ENCODE measurements at regions not wholly inside any gene's neighbourhood (a gene's known extent, or its start where the extent isn't known, plus 50 kb on each side); places are given as distances from the start of the nearest gene placed in this dataset.

DNA sequence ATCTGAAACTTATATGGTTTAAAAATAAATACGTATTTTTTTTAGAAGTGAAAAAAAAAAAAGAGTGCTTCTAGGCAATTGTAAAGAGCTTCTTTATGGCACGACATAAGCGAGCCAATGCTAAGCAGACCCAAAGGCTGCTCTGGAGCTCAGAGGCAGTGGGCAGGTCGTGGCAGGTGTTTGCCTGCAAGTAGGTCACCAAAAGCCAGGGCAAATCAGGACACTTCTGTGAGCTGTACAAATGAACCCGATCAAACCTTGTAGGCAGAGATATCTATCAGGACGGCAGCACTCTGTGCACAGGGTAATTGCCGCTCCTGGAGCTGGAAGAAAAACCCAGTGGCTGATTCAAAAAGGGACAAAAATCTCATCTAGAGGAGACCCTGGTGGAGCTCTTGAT, 75.9 kb downstream of the IRX2 start:
- Histone ChIP-seq H3K4me3 (no peak overlapping the region), H3K9me3 (no peaks in the 10 kb centered on the region), H3K27ac (no peak overlapping the region), H3K36me3 (no peaks in the 10 kb centered on the region), H3K4me1 (no peaks in the 10 kb centered on the region), H3K27me3 (no peaks in the 10 kb centered on the region)
- TF ChIP-seq CTCF (IDR thresholded peaks at IDR 0.05 in 4 of 5, conservative IDR thresholded peaks at IDR 0.05 in 1 of 5) (no peak), POLR2A (IDR thresholded peaks at IDR 0.05) (no peak)
- intact Hi-C loops (cut with DNase I; ENCODE audit: low total_unique reads) (no loop called here), in situ Hi-C loops (cut with MboI; ENCODE audit: low sequenced_read_pairs in 4 of 4) (no loop called here)
- no peak for ATAC-seq
- no peak for DNase-seq

- no peak overlapping the region for H3K4me3 ChIP-seq
- H3K36me3 ChIP-seq, result no peaks in the 10 kb centered on the region
- TF ChIP-seq POLR2A (IDR thresholded peaks at IDR 0.05) (no peak), CTCF (IDR thresholded peaks at IDR 0.05 in 4 of 5, conservative IDR thresholded peaks at IDR 0.05 in 1 of 5) (no peak)
- ATAC-seq (no peak), DNase-seq (no peak)
- intact Hi-C loops (cut with DNase I; ENCODE audit: low total_unique reads) (no loop called here), in situ Hi-C loops (cut with MboI; ENCODE audit: low sequenced_read_pairs in 4 of 4) (no loop called here)
- H3K9me3 ChIP-seq, result no peaks in the 10 kb centered on the region
- H3K27me3 ChIP-seq, result no peaks in the 10 kb centered on the region
- H3K4me1 ChIP-seq, result no peaks in the 10 kb centered on the region
- H3K27ac ChIP-seq, result no peak overlapping the region
These were observed 77.0 kb downstream of the IRX2 start for GRCh38 chr5:2674456-2674855.

DNA sequence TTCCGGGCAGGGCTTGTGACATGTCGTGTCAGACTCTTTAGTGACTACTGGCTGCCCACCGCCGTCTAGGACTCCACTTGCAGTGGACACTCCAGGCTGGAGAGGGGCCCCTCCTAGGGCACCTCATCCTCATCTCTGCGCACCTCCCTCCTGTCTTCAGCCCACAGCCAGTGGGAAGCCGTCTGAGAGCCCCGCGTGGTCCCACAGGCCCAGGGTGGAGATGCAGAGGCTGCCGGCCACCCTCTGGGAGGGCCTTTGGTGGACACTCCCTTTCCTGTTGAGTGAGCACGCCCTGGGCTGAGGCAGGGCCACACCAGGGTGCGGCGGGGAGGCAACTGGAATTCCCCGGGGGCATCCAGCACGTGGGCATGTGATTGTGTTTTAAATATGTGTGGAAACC, 80.5 kb downstream of the IRX2 start:
- Histone ChIP-seq H3K27me3 (no peaks in the 10 kb centered on the region), H3K27ac (no peak overlapping the region), H3K4me1 (no peaks in the 10 kb centered on the region), H3K36me3 (no peaks in the 10 kb centered on the region), H3K4me3 (no peak overlapping the region), H3K9me3 (no peaks in the 10 kb centered on the region)
- in situ Hi-C loops (cut with MboI; ENCODE audit: low sequenced_read_pairs in 4 of 4) (no loop called here), intact Hi-C loops (cut with DNase I; ENCODE audit: low total_unique reads) (no loop called here)
- TF ChIP-seq CTCF (IDR thresholded peaks at IDR 0.05 in 4 of 5, conservative IDR thresholded peaks at IDR 0.05 in 1 of 5), result no peak
- TF ChIP-seq POLR2A (IDR thresholded peaks at IDR 0.05), result no peak
- DNase-seq, result no peak
- no peak for ATAC-seq

DNA sequence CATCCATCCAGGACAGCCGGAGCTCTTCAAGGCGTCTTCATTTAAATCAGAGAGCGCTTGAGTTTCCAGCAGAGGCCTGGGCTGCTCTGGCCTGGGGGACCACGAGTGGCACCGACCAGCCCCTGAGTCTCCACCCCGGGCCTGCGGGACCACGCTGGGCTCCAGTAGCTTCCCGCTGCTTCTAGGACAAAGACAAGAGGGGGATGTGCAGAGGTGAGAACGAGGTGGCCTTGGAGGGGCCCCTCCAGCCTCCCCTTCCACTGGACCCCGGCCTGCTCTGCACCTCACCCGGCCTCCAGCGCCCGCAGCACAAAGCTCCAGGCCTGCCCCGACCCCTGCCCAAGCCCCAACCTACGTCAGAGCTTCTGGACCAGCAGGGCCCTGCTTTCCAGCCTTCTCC, 81.6 kb downstream of the IRX2 start:
- Histone ChIP-seq H3K4me1 (no peaks in the 10 kb centered on the region), H3K9me3 (no peaks in the 10 kb centered on the region), H3K36me3 (no peaks in the 10 kb centered on the region), H3K27me3 (no peaks in the 10 kb centered on the region), H3K27ac (no peak overlapping the region), H3K4me3 (no peak overlapping the region)
- no peak for TF ChIP-seq POLR2A (IDR thresholded peaks at IDR 0.05)
- no peak for TF ChIP-seq CTCF (IDR thresholded peaks at IDR 0.05 in 4 of 5, conservative IDR thresholded peaks at IDR 0.05 in 1 of 5)
- DNase-seq (no peak), ATAC-seq (no peak)
- in situ Hi-C loops (cut with MboI; ENCODE audit: low sequenced_read_pairs in 4 of 4) (no loop called here), intact Hi-C loops (cut with DNase I; ENCODE audit: low total_unique reads) (no loop called here)

- TF ChIP-seq CTCF (IDR thresholded peaks at IDR 0.05 in 4 of 5, conservative IDR thresholded peaks at IDR 0.05 in 1 of 5) (no peak), POLR2A (IDR thresholded peaks at IDR 0.05) (no peak)
- Histone ChIP-seq H3K36me3 (no peaks in the 10 kb centered on the region), H3K27me3 (no peaks in the 10 kb centered on the region), H3K27ac (no peak overlapping the region), H3K9me3 (no peaks in the 10 kb centered on the region), H3K4me1 (no peaks in the 10 kb centered on the region), H3K4me3 (no peak overlapping the region)
- ATAC-seq (no peak), DNase-seq (no peak)
- intact Hi-C loops (cut with DNase I; ENCODE audit: low total_unique reads) (no loop called here), in situ Hi-C loops (cut with MboI; ENCODE audit: low sequenced_read_pairs in 4 of 4) (no loop called here)
These were observed 82.2 kb downstream of the IRX2 start for GRCh38 chr5:2669259-2669658.
